Ishikawa (cell line): ENCODE measurements at regions not wholly inside any gene's neighbourhood (a gene's known extent, or its start where the extent isn't known, plus 50 kb on each side); places are given as distances from the start of the nearest gene placed in this dataset.

Experiments
- CEBPB ChIP-seq: IDR thresholded peaks from 2 replicates; pipeline ENCODE4 v1.6.1; 2012
- CREB1 ChIP-seq: IDR thresholded peaks from 2 replicates; pipeline ENCODE4 v1.6.1; 2012; ENCODE audit warnings: low read depth
- EGR1 ChIP-seq: IDR thresholded peaks from 2 replicates; pipeline ENCODE4 v1.6.1; 2012
- EP300 ChIP-seq: IDR thresholded peaks from 2 replicates; pipeline ENCODE4 v1.6.1; 2012; ENCODE audit warnings: borderline replicate concordance
- FOXM1 ChIP-seq: IDR thresholded peaks from 2 replicates; pipeline ENCODE4 v1.6.1; 2012; ENCODE audit warnings: low read depth, borderline replicate concordance
- MAX ChIP-seq: IDR thresholded peaks from 2 replicates; pipeline ENCODE4 v1.6.1; 2012
- NFIC ChIP-seq: IDR thresholded peaks from 2 replicates; pipeline ENCODE4 v1.6.1; 2012
- RAD21 ChIP-seq: IDR thresholded peaks from 2 replicates; pipeline ENCODE4 v1.6.1; 2012; ENCODE audit warnings: low read depth
- REST ChIP-seq: IDR thresholded peaks from 2 replicates; pipeline ENCODE4 v1.6.1; 2012; ENCODE audit warnings: low read depth, mild to moderate bottlenecking
- TAF1 ChIP-seq: IDR thresholded peaks from 2 replicates; pipeline ENCODE4 v1.6.1; 2012; ENCODE audit warnings: low read depth, mild to moderate bottlenecking
- TCF12 ChIP-seq: IDR thresholded peaks from 2 replicates; pipeline ENCODE4 v1.6.1; 2012; ENCODE audit warnings: low read depth
- TEAD4 ChIP-seq: IDR thresholded peaks from 2 replicates; pipeline ENCODE4 v1.6.1; 2012
- USF1 ChIP-seq: IDR thresholded peaks from 2 replicates; pipeline ENCODE4 v1.6.1; 2012
- YY1 ChIP-seq: IDR thresholded peaks from 2 replicates; pipeline ENCODE4 v1.6.1; 2012; ENCODE audit warnings: low read depth
- ZBTB7A ChIP-seq: IDR thresholded peaks from 2 replicates; pipeline ENCODE4 v1.6.1; 2012; ENCODE audit warnings: low read depth

GRCh38 chr5:82760856-82761255 is 316.3 kb downstream of the TMEM167A start:
- TF ChIP-seq NFIC, result no peak
- no peak for TF ChIP-seq FOXM1
- no peak for TF ChIP-seq TEAD4
- TF ChIP-seq TAF1, result no peak
- no peak for TF ChIP-seq EGR1
- no peak for TF ChIP-seq MAX
- TF ChIP-seq USF1, result no peak
- no peak for TF ChIP-seq EP300
- TF ChIP-seq ZBTB7A, result no peak
- TF ChIP-seq CEBPB, result no peak

- TF ChIP-seq NFIC (no peak), EGR1 (no peak), CEBPB (no peak)
Observed at GRCh38 chr5:82758881-82759280, 318.3 kb downstream of the TMEM167A start.

GRCh38 chr5:82754759-82755158 is 322.4 kb downstream of the TMEM167A start:
- TF ChIP-seq MAX, result no peak
- no peak for TF ChIP-seq CREB1
- TF ChIP-seq REST, result no peak
- no peak for TF ChIP-seq USF1
- TF ChIP-seq FOXM1, result no peak

- TF ChIP-seq NFIC, result no peak
- TF ChIP-seq ZBTB7A, result no peak
- no peak for TF ChIP-seq EP300
- TF ChIP-seq USF1, result no peak
- TF ChIP-seq TAF1, result no peak
- TF ChIP-seq TCF12, result no peak
- TF ChIP-seq CEBPB, result no peak
- no peak for TF ChIP-seq REST
- no peak for TF ChIP-seq MAX
- TF ChIP-seq EGR1, result no peak
Observed at GRCh38 chr5:82754036-82754746, 323.0 kb downstream of the TMEM167A start.

- TF ChIP-seq REST (no peak), TCF12 (no peak), RAD21 (no peak), FOXM1 (no peak), MAX (no peak), TEAD4 (no peak), YY1 (no peak), USF1 (no peak), EGR1 (no peak), ZBTB7A (no peak), CEBPB (no peak)
Observed at GRCh38 chr5:82753374-82753773, 323.8 kb downstream of the TMEM167A start.
